Tibial nerve (tissue), 4 donors: ENCODE measurements at regions not wholly inside any gene's neighbourhood (a gene's known extent, or its start where the extent isn't known, plus 50 kb on each side); places are given as distances from the start of the nearest gene placed in this dataset.

Experiments used
- DNase-seq, 2 donors: peaks; one replicate each; pipeline ENCODE4 v3.0.0-alpha.2; 2019; ENCODE audit warnings: low spot score in 2 of 2
- H3K27ac ChIP-seq, 4 donors: fragments of 200-600 bp; sonication (generic) in 3 of 4; one replicate each; pipeline ENCODE4 v1.5.1; 2017 to 2019; ENCODE audit warnings: mild to moderate bottlenecking in 1 of 4
- H3K27me3 ChIP-seq, 2 donors: fragments of 200-600 bp; sonication (generic) in 1 of 2; one replicate each; pipeline versions ENCODE4 v1.5.1 to v1.6.0; 2017 to 2019
- H3K36me3 ChIP-seq, 3 donors: fragments of 200-600 bp; sonication (generic); one replicate each; pipeline ENCODE4 v1.5.1; 2018 to 2019
- H3K4me1 ChIP-seq, 4 donors: fragments of 200-600 bp; sonication (generic) in 3 of 4; one replicate each; pipeline ENCODE4 v1.5.1; 2017 to 2019
- H3K4me3 ChIP-seq, 4 donors: fragments of 200-600 bp; sonication (generic) in 3 of 4; one replicate each; pipeline ENCODE4 v1.5.1; 2017 to 2019; ENCODE audit warnings: mild to moderate bottlenecking in 1 of 4, moderate library complexity in 1 of 4
- H3K9me3 ChIP-seq, 4 donors: fragments of 200-600 bp; sonication (generic) in 3 of 4; one replicate each; pipeline ENCODE4 v1.5.1; 2017 to 2019
- EP300 ChIP-seq, 2 donors: sonication (generic); formaldehyde crosslinking; IDR thresholded peaks; one replicate each; pipeline ENCODE4 v1.6.1; 2017; ENCODE audit warnings: antibody characterized with exemption in 2 of 2, mild to moderate bottlenecking in 1 of 2
- POLR2A ChIP-seq, 2 donors: fragments of 450-650 bp; IDR thresholded peaks; one replicate each; pipeline ENCODE4 v1.6.1; 2017; ENCODE audit warnings: antibody characterized with exemption in 2 of 2, mild to moderate bottlenecking in 2 of 2, moderate library complexity in 2 of 2
- WGBS, 2 donors: methylation state at CpG; one replicate each; pipeline ENCODE4 v1.1.5; 2018; 5-methylcytosine and 5-hydroxymethylcytosine counted together
- TF ChIP-seq, protein P1 (sequence below), 5 experiments: fragments of 200-600 bp in 3 of 5; fragments of 450-650 bp in 2 of 5; sonication (generic) in 3 of 5; IDR thresholded peaks; one replicate each; pipeline ENCODE4 v1.5.1; 2016 to 2019; ENCODE audit warnings: antibody characterized with exemption in 5 of 5, mild to moderate bottlenecking in 3 of 5, moderate library complexity in 2 of 5

GRCh38 chr5:143624465-143624864 is 187.5 kb upstream of the HMHB1 start:
- DNase-seq = no peak
- Histone ChIP-seq H3K4me1 (no peaks in the 10 kb centered on the region), H3K36me3 (no peaks in the 10 kb centered on the region), H3K27ac (no peak overlapping the region), H3K27me3 (no peaks in the 10 kb centered on the region), H3K4me3 (no peak overlapping the region), H3K9me3 (no peaks in the 10 kb centered on the region)
- TF ChIP-seq POLR2A (IDR thresholded peaks at IDR 0.05) = no peak
- TF ChIP-seq EP300 (IDR thresholded peaks at IDR 0.05) = no peak
- TF ChIP-seq, protein P1, sequence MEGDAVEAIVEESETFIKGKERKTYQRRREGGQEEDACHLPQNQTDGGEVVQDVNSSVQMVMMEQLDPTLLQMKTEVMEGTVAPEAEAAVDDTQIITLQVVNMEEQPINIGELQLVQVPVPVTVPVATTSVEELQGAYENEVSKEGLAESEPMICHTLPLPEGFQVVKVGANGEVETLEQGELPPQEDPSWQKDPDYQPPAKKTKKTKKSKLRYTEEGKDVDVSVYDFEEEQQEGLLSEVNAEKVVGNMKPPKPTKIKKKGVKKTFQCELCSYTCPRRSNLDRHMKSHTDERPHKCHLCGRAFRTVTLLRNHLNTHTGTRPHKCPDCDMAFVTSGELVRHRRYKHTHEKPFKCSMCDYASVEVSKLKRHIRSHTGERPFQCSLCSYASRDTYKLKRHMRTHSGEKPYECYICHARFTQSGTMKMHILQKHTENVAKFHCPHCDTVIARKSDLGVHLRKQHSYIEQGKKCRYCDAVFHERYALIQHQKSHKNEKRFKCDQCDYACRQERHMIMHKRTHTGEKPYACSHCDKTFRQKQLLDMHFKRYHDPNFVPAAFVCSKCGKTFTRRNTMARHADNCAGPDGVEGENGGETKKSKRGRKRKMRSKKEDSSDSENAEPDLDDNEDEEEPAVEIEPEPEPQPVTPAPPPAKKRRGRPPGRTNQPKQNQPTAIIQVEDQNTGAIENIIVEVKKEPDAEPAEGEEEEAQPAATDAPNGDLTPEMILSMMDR (IDR thresholded peaks at IDR 0.05) = no peak
- 66 to 67% methylated on average over 4 of the region's 4 CpGs for WGBS, 2 donors

DNA sequence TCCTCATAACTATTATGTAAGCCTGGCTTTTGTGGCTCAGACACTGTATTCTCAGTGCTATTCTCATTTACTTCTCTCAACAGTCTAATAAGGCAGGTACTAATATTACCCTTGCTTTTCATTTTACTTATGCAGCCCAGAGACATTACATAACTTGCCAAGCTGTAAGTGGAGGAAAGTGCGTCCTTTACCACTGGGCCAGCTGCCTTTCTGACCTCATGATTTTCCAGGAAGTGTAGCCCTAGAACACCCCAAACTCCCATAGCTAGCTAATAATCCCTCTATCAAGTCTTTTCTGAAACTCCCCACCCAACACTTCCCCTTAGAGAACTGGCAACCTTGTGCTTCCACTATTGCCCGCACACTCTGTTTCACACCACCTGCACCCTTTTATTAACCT is 192.9 kb upstream of the HMHB1 start:
- Histone ChIP-seq H3K9me3 (no peaks in the 10 kb centered on the region), H3K4me3 (no peak overlapping the region), H3K4me1 (no peaks in the 10 kb centered on the region), H3K27ac (no peak overlapping the region), H3K36me3 (no peaks in the 10 kb centered on the region), H3K27me3 (no peaks in the 10 kb centered on the region)
- no peak for DNase-seq
- 77 to 85% methylated on average over 2 of the region's 2 CpGs for WGBS, 2 donors
- TF ChIP-seq EP300 (IDR thresholded peaks at IDR 0.05) (no peak), POLR2A (IDR thresholded peaks at IDR 0.05) (no peak)
- TF ChIP-seq, protein P1 (IDR thresholded peaks at IDR 0.05) = no peak

- TF ChIP-seq, protein P1 (IDR thresholded peaks at IDR 0.05) = no peak
- TF ChIP-seq POLR2A (IDR thresholded peaks at IDR 0.05) = no peak
- no peak for TF ChIP-seq EP300 (IDR thresholded peaks at IDR 0.05)
- Histone ChIP-seq H3K27me3 (no peaks in the 10 kb centered on the region), H3K27ac (no peak overlapping the region), H3K36me3 (no peaks in the 10 kb centered on the region), H3K9me3 (no peaks in the 10 kb centered on the region), H3K4me1 (no peaks in the 10 kb centered on the region), H3K4me3 (no peak overlapping the region)
- no peak for DNase-seq
- 89% methylated on average over 6 of the region's 6 CpGs for WGBS, 2 donors
Observed at GRCh38 chr5:143618141-143618540, 193.8 kb upstream of the HMHB1 start.

DNA sequence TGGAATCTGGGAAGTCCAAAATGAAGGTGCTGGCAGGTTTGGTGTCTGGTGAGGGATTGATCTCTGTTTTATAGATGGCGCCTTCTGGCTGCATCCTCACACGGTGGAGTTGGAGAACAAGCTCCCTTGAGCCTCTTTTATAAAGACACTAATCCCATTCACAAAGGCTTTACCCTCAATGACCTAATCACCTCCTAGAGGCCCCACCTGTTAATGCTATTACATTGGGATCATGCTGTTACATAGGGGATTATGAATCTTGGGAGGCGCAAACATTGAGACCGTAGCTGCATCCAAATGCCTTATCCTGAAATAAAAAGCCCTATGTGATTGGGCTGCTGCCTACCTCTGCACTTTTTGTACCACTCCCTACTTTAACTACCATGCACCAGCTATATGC is 197.1 kb upstream of the HMHB1 start:
- Histone ChIP-seq H3K36me3 (no peaks in the 10 kb centered on the region), H3K4me3 (no peak overlapping the region), H3K9me3 (no peaks in the 10 kb centered on the region), H3K27me3 (no peaks in the 10 kb centered on the region), H3K27ac (no peak overlapping the region), H3K4me1 (no peaks in the 10 kb centered on the region)
- TF ChIP-seq EP300 (IDR thresholded peaks at IDR 0.05) (no peak), POLR2A (IDR thresholded peaks at IDR 0.05) (no peak)
- TF ChIP-seq, protein P1 (IDR thresholded peaks at IDR 0.05) = no peak
- 61 to 75% methylated on average over 4 of the region's 4 CpGs for WGBS, 2 donors
- DNase-seq = no peak

- Histone ChIP-seq H3K27ac (no peak overlapping the region), H3K9me3 (peaks cover 0 to 4% (median 2%) of the 10 kb centered on the region in 4 donors), H3K27me3 (no peaks in the 10 kb centered on the region), H3K36me3 (no peaks in the 10 kb centered on the region), H3K4me3 (no peak overlapping the region), H3K4me1 (no peaks in the 10 kb centered on the region)
- TF ChIP-seq EP300 (IDR thresholded peaks at IDR 0.05) (no peak), POLR2A (IDR thresholded peaks at IDR 0.05) (no peak)
- TF ChIP-seq, protein P1 (IDR thresholded peaks at IDR 0.05) = no peak
- DNase-seq = no peak
- 92 to 95% methylated on average over 3 of the region's 3 CpGs for WGBS, 2 donors
Observed at GRCh38 chr5:143613329-143613728, 198.6 kb upstream of the HMHB1 start.
